Panc1 (cell line): ENCODE measurements at regions not wholly inside any gene's neighbourhood (a gene's known extent, or its start where the extent isn't known, plus 50 kb on each side); places are given as distances from the start of the nearest gene placed in this dataset.

ENCODE experiments used
- POLR2AphosphoS5 ChIP-seq: IDR thresholded peaks from 2 replicates; pipeline ENCODE4 v1.6.1; 2012; ENCODE audit warnings: mild to moderate bottlenecking, low read depth, low read length, moderate library complexity
- SIN3A ChIP-seq: IDR thresholded peaks from 2 replicates; pipeline ENCODE4 v1.6.1; 2012; ENCODE audit warnings: low read depth, mild to moderate bottlenecking, low read length, moderate library complexity, borderline replicate concordance; ENCODE audit not compliant: insufficient read depth
- TF ChIP-seq, protein P1 (sequence below): fragments of 450-650 bp; IDR thresholded peaks from 2 replicates; pipeline ENCODE4 v1.5.1; 2017; ENCODE audit warnings: mild to moderate bottlenecking
- TF ChIP-seq, protein P2 (sequence below), 2 experiments: IDR thresholded peaks; 2 replicates each; pipeline ENCODE4 v1.6.1; 2011 to 2012; ENCODE audit warnings: low read depth in 2 of 2, control low read depth in 1 of 2, low read length in 1 of 2, mild to moderate bottlenecking in 1 of 2, moderate library complexity in 1 of 2; ENCODE audit not compliant: insufficient read depth in 1 of 2

DNA sequence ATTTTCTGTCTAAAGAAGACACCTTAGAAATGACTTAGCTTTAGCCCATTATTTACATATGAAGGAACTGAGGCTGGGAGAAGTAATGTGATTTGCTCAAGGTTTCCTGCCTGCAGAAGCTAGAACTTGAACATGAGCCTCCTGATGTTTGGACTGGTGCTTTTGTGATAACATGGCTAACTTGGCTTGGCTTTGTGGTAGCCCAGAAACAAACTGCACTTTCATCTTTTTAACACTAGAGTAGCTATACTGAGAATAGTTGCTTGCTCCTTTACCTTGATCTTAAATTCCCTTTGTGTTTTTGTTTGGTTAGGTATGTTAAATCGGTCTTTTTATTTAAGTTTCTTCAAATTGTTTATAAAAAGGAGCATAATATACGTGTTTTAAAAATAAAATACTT, 163.5 kb upstream of the MANEA start:
- TF ChIP-seq, protein P1, sequence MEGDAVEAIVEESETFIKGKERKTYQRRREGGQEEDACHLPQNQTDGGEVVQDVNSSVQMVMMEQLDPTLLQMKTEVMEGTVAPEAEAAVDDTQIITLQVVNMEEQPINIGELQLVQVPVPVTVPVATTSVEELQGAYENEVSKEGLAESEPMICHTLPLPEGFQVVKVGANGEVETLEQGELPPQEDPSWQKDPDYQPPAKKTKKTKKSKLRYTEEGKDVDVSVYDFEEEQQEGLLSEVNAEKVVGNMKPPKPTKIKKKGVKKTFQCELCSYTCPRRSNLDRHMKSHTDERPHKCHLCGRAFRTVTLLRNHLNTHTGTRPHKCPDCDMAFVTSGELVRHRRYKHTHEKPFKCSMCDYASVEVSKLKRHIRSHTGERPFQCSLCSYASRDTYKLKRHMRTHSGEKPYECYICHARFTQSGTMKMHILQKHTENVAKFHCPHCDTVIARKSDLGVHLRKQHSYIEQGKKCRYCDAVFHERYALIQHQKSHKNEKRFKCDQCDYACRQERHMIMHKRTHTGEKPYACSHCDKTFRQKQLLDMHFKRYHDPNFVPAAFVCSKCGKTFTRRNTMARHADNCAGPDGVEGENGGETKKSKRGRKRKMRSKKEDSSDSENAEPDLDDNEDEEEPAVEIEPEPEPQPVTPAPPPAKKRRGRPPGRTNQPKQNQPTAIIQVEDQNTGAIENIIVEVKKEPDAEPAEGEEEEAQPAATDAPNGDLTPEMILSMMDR: no peak
- no peak for TF ChIP-seq POLR2AphosphoS5
- TF ChIP-seq, protein P2, sequence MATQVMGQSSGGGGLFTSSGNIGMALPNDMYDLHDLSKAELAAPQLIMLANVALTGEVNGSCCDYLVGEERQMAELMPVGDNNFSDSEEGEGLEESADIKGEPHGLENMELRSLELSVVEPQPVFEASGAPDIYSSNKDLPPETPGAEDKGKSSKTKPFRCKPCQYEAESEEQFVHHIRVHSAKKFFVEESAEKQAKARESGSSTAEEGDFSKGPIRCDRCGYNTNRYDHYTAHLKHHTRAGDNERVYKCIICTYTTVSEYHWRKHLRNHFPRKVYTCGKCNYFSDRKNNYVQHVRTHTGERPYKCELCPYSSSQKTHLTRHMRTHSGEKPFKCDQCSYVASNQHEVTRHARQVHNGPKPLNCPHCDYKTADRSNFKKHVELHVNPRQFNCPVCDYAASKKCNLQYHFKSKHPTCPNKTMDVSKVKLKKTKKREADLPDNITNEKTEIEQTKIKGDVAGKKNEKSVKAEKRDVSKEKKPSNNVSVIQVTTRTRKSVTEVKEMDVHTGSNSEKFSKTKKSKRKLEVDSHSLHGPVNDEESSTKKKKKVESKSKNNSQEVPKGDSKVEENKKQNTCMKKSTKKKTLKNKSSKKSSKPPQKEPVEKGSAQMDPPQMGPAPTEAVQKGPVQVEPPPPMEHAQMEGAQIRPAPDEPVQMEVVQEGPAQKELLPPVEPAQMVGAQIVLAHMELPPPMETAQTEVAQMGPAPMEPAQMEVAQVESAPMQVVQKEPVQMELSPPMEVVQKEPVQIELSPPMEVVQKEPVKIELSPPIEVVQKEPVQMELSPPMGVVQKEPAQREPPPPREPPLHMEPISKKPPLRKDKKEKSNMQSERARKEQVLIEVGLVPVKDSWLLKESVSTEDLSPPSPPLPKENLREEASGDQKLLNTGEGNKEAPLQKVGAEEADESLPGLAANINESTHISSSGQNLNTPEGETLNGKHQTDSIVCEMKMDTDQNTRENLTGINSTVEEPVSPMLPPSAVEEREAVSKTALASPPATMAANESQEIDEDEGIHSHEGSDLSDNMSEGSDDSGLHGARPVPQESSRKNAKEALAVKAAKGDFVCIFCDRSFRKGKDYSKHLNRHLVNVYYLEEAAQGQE (IDR thresholded peaks at IDR 0.05; ENCODE audit: insufficient read depth in 1 of 2, low read depth in 2 of 2, low read length in 1 of 2): no peak
- no peak for TF ChIP-seq SIN3A
